ENCODE measurements at regions not wholly inside any gene's neighbourhood (a gene's known extent, or its start where the extent isn't known, plus 50 kb on each side); places are given as distances from the start of the nearest gene placed in this dataset.

DNA sequence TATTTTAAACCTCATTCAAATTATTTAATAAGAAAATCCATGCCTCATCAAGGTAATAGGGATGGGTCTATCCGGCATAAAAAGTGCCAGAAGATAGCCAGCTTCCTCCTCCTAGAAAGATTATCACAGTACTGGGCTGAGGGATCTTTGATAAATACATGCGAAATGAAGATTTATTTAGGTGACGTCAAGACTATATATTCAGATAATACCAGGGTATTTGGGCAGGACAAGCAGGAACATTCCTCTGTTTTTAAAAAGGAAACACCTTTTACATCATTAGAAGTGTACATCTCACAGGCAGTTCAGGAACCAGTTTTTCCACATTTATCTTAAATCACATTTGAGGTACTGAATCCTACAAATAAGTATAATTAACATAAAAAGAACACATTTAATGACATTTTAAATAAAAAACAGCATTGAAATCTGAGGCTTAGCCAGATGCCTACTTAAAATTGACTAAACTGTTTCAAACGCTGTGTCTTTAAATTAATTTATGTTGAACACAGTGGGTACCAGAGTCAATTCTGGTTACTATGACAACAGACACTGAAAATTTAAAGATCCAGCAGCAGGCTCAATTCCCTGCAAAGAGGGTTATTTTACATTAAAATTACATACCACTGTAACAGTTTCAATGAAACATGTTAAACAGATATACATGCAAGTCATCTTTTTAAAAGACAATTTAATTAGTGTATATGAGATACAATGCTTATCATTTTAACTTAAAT lies 124.7 kb upstream of the SLCO6A1 start:
- in situ Hi-C loops (cut with MboI; ENCODE audit: low sequenced_read_pairs, unreplicated experiment): no loop called here
- no peak for DNase-seq (ENCODE audit: low spot score)
- TF ChIP-seq, protein P1, sequence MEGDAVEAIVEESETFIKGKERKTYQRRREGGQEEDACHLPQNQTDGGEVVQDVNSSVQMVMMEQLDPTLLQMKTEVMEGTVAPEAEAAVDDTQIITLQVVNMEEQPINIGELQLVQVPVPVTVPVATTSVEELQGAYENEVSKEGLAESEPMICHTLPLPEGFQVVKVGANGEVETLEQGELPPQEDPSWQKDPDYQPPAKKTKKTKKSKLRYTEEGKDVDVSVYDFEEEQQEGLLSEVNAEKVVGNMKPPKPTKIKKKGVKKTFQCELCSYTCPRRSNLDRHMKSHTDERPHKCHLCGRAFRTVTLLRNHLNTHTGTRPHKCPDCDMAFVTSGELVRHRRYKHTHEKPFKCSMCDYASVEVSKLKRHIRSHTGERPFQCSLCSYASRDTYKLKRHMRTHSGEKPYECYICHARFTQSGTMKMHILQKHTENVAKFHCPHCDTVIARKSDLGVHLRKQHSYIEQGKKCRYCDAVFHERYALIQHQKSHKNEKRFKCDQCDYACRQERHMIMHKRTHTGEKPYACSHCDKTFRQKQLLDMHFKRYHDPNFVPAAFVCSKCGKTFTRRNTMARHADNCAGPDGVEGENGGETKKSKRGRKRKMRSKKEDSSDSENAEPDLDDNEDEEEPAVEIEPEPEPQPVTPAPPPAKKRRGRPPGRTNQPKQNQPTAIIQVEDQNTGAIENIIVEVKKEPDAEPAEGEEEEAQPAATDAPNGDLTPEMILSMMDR (IDR thresholded peaks at IDR 0.05; ENCODE audit: borderline replicate concordance, control extremely low read depth, extremely low read depth, insufficient read depth, missing control alignments): no peak

- in situ Hi-C loops (cut with MboI; ENCODE audit: low sequenced_read_pairs, unreplicated experiment): no loop called here
Measured at GRCh38 chr5:102624405-102624804, 125.6 kb upstream of the SLCO6A1 start.

GRCh38 chr5:102625468-102625867 lies 126.7 kb upstream of the SLCO6A1 start:
- in situ Hi-C loops (cut with MboI; ENCODE audit: low sequenced_read_pairs, unreplicated experiment): no loop called here
- TF ChIP-seq, protein P1 (IDR thresholded peaks at IDR 0.05; ENCODE audit: borderline replicate concordance, control extremely low read depth, extremely low read depth, insufficient read depth, missing control alignments): no peak
- no peak for DNase-seq (ENCODE audit: low spot score)

More at GRCh38 chr5:102624405-102624804, 125.6 kb upstream of the SLCO6A1 start:
- no peak for DNase-seq (ENCODE audit: low spot score)
- TF ChIP-seq, protein P1 (IDR thresholded peaks at IDR 0.05; ENCODE audit: borderline replicate concordance, control extremely low read depth, extremely low read depth, insufficient read depth, missing control alignments): no peak

DNA sequence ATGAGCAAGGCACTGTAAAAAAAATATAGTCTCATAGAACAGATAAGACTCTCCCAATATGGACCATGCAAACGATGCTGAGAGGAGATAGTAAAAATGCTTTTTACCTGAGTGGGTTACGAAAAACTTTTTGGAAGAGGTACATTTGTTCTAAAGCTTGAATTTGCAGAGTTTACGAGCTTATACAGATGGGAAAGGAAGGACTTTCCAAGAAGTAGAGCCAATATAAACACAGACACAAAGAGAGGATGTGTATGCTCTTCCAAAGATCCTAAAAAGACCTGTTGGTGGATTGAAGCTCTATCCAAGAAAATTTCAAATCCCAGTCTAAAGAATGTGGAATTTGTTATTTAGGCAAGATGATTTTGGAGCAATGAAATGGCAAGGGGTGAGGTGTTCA lies 127.1 kb upstream of the SLCO6A1 start:
- no peak for DNase-seq (ENCODE audit: low spot score)
- in situ Hi-C loops (cut with MboI; ENCODE audit: low sequenced_read_pairs, unreplicated experiment): no loop called here
- TF ChIP-seq, protein P1 (IDR thresholded peaks at IDR 0.05; ENCODE audit: borderline replicate concordance, control extremely low read depth, extremely low read depth, insufficient read depth, missing control alignments): no peak

DNA sequence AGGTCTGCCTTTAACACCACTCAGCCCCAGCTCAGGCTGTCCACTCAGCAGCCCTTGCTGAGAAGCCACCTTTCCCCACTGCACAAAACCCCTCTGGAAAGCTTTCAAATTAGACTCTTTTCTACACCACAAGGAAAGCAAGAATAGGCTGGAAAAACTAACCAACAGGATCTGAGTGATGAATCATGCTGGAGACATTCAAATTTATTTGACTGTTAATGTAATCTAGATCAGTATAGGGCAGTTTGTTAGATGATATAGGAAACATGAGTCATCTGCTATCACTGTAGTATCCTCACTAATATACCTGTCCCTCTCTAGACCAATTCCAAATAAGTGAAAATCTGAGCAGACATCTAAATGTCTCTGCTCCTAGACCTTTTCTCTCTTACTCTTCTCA lies 127.8 kb upstream of the PAM start:
- TF ChIP-seq, protein P1 (IDR thresholded peaks at IDR 0.05; ENCODE audit: borderline replicate concordance, control extremely low read depth, extremely low read depth, insufficient read depth, missing control alignments): no peak
- DNase-seq (ENCODE audit: low spot score): no peak
- in situ Hi-C loops (cut with MboI; ENCODE audit: low sequenced_read_pairs, unreplicated experiment): no loop called here

DNA sequence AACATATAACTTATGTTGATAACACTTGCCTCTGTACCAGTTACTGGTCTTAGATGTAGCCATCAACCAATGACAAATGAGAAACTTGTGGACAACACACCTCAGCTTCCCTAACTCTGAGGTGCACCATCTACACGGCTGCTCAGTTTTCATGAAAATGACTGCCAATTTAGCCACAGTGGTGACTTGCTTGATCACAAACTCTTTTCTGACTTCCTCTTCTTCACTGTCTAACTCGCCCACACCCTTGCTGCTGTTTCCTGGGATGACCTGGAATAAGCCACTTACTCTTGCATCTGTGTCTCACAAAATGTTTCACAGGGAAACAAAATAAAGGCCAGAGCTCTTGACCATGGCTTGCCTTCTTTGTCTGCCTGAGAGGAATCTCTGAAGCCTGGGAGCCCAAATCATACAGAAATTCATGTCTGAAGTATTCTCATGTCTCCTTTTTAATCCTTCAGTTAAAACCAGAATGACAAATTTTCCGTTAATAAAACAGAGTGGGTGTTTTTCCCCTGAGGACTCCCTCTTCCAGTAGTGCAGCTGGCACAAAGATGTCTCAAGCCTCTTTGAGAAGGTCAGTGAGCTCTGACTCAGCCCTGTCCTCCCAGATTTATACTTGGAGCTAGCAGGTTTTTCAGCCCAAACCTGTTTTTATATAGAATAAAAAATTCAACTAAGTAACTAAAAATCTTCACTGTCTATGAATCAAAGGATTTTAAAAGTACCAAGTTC lies 126.5 kb upstream of the PAM start:
- TF ChIP-seq, protein P1 (IDR thresholded peaks at IDR 0.05; ENCODE audit: borderline replicate concordance, control extremely low read depth, extremely low read depth, insufficient read depth, missing control alignments): no peak
- in situ Hi-C loops (cut with MboI; ENCODE audit: low sequenced_read_pairs, unreplicated experiment): no loop called here
- no peak for DNase-seq (ENCODE audit: low spot score)
